MM.1S (cell line): ENCODE measurements at regions not wholly inside any gene's neighbourhood (a gene's known extent, or its start where the extent isn't known, plus 50 kb on each side); places are given as distances from the start of the nearest gene placed in this dataset.
"Not testable (repeated sequence)": the region's sequence is repeated elsewhere in the genome, so short reads cannot be mapped to it uniquely, and the experiment has no call there.

Experiments used
- DNase-seq: peaks from one replicate; pipeline ENCODE4 v3.0.0-alpha.2; 2015
- H2AFZ ChIP-seq: fragments of 300-600 bp; sonication (generic); 2 replicates; pipeline ENCODE4 v1.6.0; 2016; ENCODE audit warnings: antibody characterized with exemption, low read length
- H3F3A ChIP-seq: fragments of 300-600 bp; sonication (generic); 2 replicates; pipeline ENCODE4 v1.6.1; 2016; ENCODE audit warnings: mild to moderate bottlenecking, antibody characterized with exemption, low read length, moderate library complexity, mixed read lengths; ENCODE audit not compliant: insufficient read depth
- H3K27ac ChIP-seq: fragments of 300-600 bp; sonication (generic); 2 replicates; pipeline ENCODE4 v1.5.1; 2016; ENCODE audit warnings: mild to moderate bottlenecking, low read length
- H3K27me3 ChIP-seq: fragments of 300-600 bp; sonication (generic); replicated peaks from 2 replicates; pipeline ENCODE4 v1.6.0; 2016; ENCODE audit warnings: low read length; ENCODE audit not compliant: insufficient read depth
- H3K36me3 ChIP-seq: fragments of 300-600 bp; sonication (generic); replicated peaks from 2 replicates; pipeline ENCODE4 v1.6.1; 2016; ENCODE audit warnings: mild to moderate bottlenecking, low read length, mixed read lengths; ENCODE audit not compliant: insufficient read depth
- H3K4me1 ChIP-seq: fragments of 300-600 bp; sonication (generic); 2 replicates; pipeline ENCODE4 v1.6.1; 2016; ENCODE audit warnings: low read length, mixed read lengths
- H3K4me2 ChIP-seq: fragments of 300-600 bp; sonication (generic); 2 replicates; pipeline ENCODE4 v1.6.0; 2016; ENCODE audit warnings: low read depth, low read length
- H3K4me3 ChIP-seq: fragments of 300-600 bp; sonication (generic); 2 replicates; pipeline ENCODE4 v1.5.1; 2016; ENCODE audit warnings: low read length, mixed read lengths
- H3K79me2 ChIP-seq: fragments of 300-600 bp; sonication (generic); 2 replicates; pipeline ENCODE4 v1.6.1; 2016; ENCODE audit warnings: mixed run types, low read length, mixed read lengths
- H3K9ac ChIP-seq: fragments of 300-600 bp; sonication (generic); 2 replicates; pipeline ENCODE4 v1.6.1; 2016; ENCODE audit warnings: low read length, mixed read lengths
- H3K9me2 ChIP-seq: fragments of 300-600 bp; sonication (generic); replicated peaks from 2 replicates; pipeline ENCODE4 v1.6.1; 2016; ENCODE audit warnings: mild to moderate bottlenecking, low read length, mixed read lengths; ENCODE audit not compliant: insufficient read depth
- H3K9me3 ChIP-seq: fragments of 300-600 bp; sonication (generic); replicated peaks from 2 replicates; pipeline ENCODE4 v1.6.1; 2016; ENCODE audit warnings: mild to moderate bottlenecking, low read length, mixed read lengths; ENCODE audit not compliant: insufficient read depth
- H4K20me1 ChIP-seq: fragments of 300-600 bp; sonication (generic); 2 replicates; pipeline ENCODE4 v1.6.1; 2016; ENCODE audit warnings: mild to moderate bottlenecking, low read length, moderate library complexity, mixed read lengths; ENCODE audit not compliant: insufficient read depth
- EZH2 ChIP-seq: fragments of 300-600 bp; sonication (generic); optimal IDR thresholded peaks from 2 replicates; pipeline ENCODE3; 2017; ENCODE audit warnings: low read depth, mild to moderate bottlenecking, antibody characterized with exemption, low read length, mixed read lengths
- EZH2phosphoT487 ChIP-seq: fragments of 300-600 bp; sonication (generic); IDR thresholded peaks from 2 replicates; pipeline ENCODE4 v1.6.1; 2018; ENCODE audit warnings: antibody characterized with exemption, low read length
- TF ChIP-seq, protein P1 (sequence below): fragments of 300-600 bp; sonication (generic); IDR thresholded peaks from 2 replicates; pipeline ENCODE4 v1.5.1; 2016; ENCODE audit warnings: antibody characterized with exemption, low read length, mixed read lengths

DNA sequence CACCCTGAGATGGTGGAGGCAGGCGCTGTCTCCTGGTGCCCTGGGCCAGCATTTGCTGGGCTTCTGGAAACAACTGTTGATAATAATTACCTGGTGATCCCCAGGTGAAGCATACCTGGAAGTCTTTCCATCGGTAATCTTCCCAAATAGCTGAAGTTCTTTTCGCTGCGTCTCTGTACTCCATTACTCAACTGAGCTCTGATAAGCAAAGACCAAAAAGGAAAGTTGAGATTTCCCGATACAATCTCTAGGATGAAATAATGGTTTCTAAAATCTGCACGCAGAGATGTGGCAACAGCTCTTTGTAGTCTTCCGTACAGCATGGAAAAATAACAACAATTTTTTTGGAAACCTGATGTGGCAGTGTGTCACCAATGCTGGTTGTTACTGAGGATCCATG lies 226.5 kb downstream of the GATA3 start:
- no peaks in the 10 kb centered on the region for H3K36me3 ChIP-seq
- no peak overlapping the region for H3K4me3 ChIP-seq
- H3K9me3 ChIP-seq = no peaks in the 10 kb centered on the region

DNA sequence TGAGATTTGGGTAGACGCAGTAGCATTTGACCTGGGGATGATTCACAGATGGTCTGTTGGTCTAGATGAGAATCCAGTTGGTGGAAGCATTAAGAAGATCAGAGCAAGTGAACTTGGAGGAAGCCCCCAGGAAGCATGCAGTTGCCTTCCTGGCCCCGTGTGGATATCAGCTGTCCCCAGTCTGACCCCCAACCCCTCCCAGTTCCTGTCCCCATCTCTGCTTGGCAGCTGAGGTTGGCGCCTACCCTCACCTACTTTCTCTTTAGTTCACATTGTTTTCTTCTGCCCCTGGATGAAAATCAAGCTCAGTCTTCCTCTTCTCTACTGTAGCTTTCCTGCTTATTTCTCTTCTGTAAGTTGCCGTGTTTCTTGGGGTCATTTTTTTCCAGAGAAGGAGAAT lies 227.9 kb downstream of the GATA3 start:
- TF ChIP-seq EZH2phosphoT487 (no peak), EZH2 (no peak)
- TF ChIP-seq, protein P1, sequence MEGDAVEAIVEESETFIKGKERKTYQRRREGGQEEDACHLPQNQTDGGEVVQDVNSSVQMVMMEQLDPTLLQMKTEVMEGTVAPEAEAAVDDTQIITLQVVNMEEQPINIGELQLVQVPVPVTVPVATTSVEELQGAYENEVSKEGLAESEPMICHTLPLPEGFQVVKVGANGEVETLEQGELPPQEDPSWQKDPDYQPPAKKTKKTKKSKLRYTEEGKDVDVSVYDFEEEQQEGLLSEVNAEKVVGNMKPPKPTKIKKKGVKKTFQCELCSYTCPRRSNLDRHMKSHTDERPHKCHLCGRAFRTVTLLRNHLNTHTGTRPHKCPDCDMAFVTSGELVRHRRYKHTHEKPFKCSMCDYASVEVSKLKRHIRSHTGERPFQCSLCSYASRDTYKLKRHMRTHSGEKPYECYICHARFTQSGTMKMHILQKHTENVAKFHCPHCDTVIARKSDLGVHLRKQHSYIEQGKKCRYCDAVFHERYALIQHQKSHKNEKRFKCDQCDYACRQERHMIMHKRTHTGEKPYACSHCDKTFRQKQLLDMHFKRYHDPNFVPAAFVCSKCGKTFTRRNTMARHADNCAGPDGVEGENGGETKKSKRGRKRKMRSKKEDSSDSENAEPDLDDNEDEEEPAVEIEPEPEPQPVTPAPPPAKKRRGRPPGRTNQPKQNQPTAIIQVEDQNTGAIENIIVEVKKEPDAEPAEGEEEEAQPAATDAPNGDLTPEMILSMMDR = no peak
- Histone ChIP-seq H4K20me1 (no peaks in the 10 kb centered on the region), H3K9ac (no peak overlapping the region), H3K4me3 (no peak overlapping the region), H3F3A (no peaks in the 10 kb centered on the region), H3K9me2 (no peaks in the 10 kb centered on the region), H3K4me2 (no peak overlapping the region), H3K4me1 (no peaks in the 10 kb centered on the region), H3K27me3 (no peaks in the 10 kb centered on the region), H3K27ac (no peak overlapping the region), H3K36me3 (no peaks in the 10 kb centered on the region), H2AFZ (no peak overlapping the region), H3K9me3 (no peaks in the 10 kb centered on the region), H3K79me2 (no peaks in the 10 kb centered on the region)
- DNase-seq = no peak

More for the DNA sequence above, 226.5 kb downstream of the GATA3 start:
- H3F3A ChIP-seq = no peaks in the 10 kb centered on the region
- H3K9me2 ChIP-seq = no peaks in the 10 kb centered on the region
- H3K27ac ChIP-seq = no peak overlapping the region
- no peaks in the 10 kb centered on the region for H4K20me1 ChIP-seq
- no peaks in the 10 kb centered on the region for H3K79me2 ChIP-seq
- no peak overlapping the region for H2AFZ ChIP-seq
- TF ChIP-seq EZH2 (no peak), EZH2phosphoT487 (no peak)
- no peak overlapping the region for H3K4me2 ChIP-seq
- H3K9ac ChIP-seq = no peak overlapping the region
- no peak for DNase-seq
- H3K27me3 ChIP-seq = no peaks in the 10 kb centered on the region
- H3K4me1 ChIP-seq = no peaks in the 10 kb centered on the region

DNA sequence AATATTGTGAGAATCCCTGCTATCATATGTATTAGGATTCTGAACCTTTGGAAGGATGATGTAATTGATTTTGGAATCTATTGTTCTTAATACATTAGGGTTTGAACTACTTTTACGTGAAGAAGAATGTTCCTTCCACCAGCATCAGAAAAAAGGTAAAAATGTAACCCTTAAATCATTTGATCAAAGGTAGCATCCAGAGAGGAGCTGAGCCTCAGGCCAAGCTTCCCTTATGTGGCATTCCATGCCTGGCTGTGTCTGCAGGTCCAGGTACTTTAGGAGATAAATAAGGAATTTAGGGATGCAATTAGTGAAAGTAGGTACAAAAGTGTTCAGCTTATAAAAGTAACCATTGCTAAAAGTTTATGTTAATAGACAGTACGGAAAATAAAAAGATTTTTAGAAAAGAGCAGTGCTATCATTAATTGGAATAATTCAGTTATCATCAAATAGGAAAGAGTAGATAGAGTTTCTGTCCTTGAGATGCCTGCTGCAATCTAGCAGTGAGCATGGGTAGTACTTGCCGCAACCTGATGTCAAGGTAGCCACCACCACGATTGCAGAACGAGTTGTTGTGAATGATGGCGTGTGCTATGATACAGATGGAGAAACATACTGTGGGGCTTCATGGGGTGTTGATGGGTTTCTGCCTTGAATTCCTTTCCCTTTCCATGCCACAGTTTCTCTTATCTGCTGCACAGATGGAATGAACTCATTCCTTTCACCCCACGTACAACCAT lies 228.8 kb downstream of the GATA3 start:
- Histone ChIP-seq H4K20me1 (no peaks in the 10 kb centered on the region), H3K4me2 (no peak overlapping the region), H3K9me3 (no peaks in the 10 kb centered on the region), H3K27ac (no peak overlapping the region), H3K4me3 (no peak overlapping the region), H2AFZ (no peak overlapping the region), H3K9ac (no peak overlapping the region), H3K36me3 (no peaks in the 10 kb centered on the region), H3K4me1 (no peaks in the 10 kb centered on the region), H3K79me2 (no peaks in the 10 kb centered on the region), H3K27me3 (no peaks in the 10 kb centered on the region), H3K9me2 (no peaks in the 10 kb centered on the region), H3F3A (no peaks in the 10 kb centered on the region)
- TF ChIP-seq, protein P1 = no peak
- TF ChIP-seq EZH2phosphoT487 (no peak), EZH2 (no peak)
- DNase-seq = no peak

DNA sequence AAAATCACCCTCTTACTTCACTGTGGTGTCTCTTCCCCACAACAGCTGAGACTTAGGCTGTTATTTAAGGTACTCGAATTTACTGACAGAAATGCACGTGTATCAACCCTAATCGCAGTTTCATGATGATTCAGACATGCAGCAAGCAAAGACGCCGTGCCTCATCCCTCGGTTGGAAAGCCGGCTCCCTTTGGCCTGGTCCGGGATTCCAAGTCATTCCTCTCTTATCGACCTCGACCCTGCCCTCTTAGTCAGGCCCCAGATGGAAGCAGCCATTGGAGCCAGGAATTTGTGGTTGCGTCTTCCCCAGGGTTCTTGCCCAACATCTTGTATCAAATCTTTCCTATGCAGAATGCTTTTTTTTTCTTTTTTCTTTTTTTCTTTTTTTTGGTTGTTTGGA lies 229.5 kb downstream of the GATA3 start:
- Histone ChIP-seq H3F3A (no peaks in the 10 kb centered on the region), H3K4me3 (no peak overlapping the region), H3K9ac (no peak overlapping the region), H3K4me1 (no peaks in the 10 kb centered on the region), H3K27ac (no peak overlapping the region), H3K79me2 (no peaks in the 10 kb centered on the region), H3K27me3 (no peaks in the 10 kb centered on the region), H3K9me2 (no peaks in the 10 kb centered on the region), H3K36me3 (no peaks in the 10 kb centered on the region), H2AFZ (no peak overlapping the region), H3K4me2 (no peak overlapping the region), H3K9me3 (no peaks in the 10 kb centered on the region), H4K20me1 (no peaks in the 10 kb centered on the region)
- DNase-seq = no peak
- TF ChIP-seq EZH2 = no peak
- TF ChIP-seq EZH2phosphoT487 = no peak
- TF ChIP-seq, protein P1 = no peak

- not testable (repeated sequence) for H3K36me3 ChIP-seq, H3K9me2 ChIP-seq, H3K4me1 ChIP-seq, H3K9ac ChIP-seq, H2AFZ ChIP-seq, H3F3A ChIP-seq, DNase-seq, H4K20me1 ChIP-seq, H3K27ac ChIP-seq, H3K4me3 ChIP-seq, H3K27me3 ChIP-seq, H3K79me2 ChIP-seq, H3K4me2 ChIP-seq, H3K9me3 ChIP-seq
These were observed 231.5 kb downstream of the GATA3 start for GRCh38 chr10:8285970-8286369.
